ENCODE measurements at regions not wholly inside any gene's neighbourhood (a gene's known extent, or its start where the extent isn't known, plus 50 kb on each side); places are given as distances from the start of the nearest gene placed in this dataset.
A peak's percentile ranks its signal among the peaks of the same experiment; 100 is the strongest.
"Not testable (repeated sequence)": the region's sequence is repeated elsewhere in the genome, so short reads cannot be mapped to it uniquely, and the experiment has no call there.

DNA sequence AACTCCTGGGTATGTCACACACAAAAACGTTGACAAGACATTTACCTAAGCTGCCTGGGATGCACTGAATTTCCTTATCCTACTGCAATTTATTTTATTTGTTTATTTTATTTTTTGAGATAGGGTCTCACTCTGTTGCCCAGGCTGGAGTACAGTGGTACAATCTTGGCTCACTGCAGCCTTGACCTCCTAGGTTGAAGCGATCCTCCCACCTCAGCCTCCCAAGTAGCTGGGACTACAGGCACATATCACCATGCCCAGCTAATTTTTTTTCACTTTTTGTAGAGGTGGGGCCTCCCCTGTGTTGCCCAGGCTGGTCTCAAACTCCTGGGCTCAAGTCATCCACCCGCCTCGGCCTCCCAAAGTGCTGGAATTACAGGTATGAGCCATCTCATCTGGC lies 147.5 kb upstream of the SOD1 start:
- DNase-seq; in situ Hi-C loops (cut with MboI; ENCODE audit: low pct_unique_long_range_greater_than_20kb, low sequenced_read_pairs): not testable (repeated sequence)

DNA sequence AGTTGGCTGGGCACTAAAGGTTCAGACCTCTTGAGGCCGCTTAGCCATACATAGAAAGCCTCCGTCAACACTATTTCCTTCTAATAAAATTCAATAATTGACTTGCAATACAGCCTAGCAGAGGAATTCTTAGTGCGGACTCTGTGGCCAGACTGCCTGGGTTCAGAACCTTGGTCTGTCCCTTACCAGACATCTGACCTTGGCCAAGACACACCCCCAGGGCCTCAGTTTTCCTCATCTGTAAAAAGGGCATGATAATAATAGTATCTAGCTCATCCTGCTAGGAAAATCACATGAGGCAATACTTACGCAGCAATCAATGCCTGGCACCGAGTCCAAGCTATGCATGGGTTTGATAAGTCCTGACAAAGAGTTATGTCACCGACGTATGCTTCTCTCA lies 148.2 kb upstream of the SOD1 start:
- in situ Hi-C loops (cut with MboI; ENCODE audit: low pct_unique_long_range_greater_than_20kb, low sequenced_read_pairs): no loop called here
- DNase-seq: no peak

DNA sequence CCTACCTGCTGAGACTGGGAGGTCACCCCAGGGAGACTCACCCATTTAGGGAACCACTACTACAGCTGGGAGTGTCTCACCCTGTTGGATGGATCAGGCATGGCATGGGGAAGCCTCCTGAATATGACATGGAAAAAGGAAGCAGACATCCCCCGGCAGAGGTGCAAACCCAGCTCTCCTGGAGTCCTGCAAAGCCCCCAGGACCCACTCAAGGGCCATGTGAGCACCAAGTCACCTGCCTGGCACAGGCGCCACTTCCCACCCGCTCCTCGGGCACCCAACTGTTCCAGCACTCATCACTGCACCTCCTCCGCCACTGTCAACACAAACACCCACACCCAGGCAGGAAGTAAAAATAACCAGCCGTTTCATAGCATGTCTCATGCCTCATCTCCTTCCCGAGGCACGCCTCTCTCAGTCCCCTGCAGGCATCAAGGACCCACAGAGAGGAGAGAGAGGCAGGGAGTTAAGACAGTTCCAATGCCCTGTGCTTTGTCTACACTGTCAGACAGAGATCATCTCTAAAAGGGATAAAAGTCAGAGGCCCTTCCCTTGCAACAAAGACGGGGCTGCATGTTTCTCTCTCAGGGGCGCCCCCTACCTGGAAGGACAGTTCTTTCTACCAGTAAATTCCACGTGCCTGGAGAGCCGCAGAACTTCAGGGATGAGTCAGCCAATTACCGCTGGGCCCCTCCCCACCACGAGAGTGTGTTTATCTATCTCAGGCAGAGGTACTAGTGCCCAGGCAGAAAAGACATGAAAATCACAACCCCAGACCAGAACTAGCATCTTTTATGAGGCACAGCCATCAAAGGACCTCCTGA lies 150.1 kb upstream of the SOD1 start:
- in situ Hi-C loops (cut with MboI; ENCODE audit: low pct_unique_long_range_greater_than_20kb, low sequenced_read_pairs): no loop called here
- peak; percentile 35 for DNase-seq

DNA sequence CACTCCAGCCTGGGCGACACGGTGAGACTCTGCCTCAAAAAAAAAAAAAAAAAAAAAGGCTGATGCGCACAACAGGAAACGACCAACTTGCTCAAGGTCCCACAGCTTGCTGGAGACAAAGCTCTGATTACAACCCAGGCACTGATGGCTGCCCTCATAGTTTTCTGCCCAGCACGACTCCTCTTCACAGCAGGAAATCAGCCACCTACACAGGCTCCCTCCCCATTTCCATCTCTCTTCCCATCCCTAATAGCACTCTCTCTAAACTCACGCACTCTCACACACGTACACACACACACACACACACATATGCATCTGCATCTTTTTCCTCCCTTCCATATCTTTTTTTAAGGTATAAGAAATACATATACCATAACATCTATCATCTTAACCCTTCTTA lies 153.5 kb upstream of the SOD1 start:
- in situ Hi-C loops (cut with MboI; ENCODE audit: low pct_unique_long_range_greater_than_20kb, low sequenced_read_pairs): no loop called here

DNA sequence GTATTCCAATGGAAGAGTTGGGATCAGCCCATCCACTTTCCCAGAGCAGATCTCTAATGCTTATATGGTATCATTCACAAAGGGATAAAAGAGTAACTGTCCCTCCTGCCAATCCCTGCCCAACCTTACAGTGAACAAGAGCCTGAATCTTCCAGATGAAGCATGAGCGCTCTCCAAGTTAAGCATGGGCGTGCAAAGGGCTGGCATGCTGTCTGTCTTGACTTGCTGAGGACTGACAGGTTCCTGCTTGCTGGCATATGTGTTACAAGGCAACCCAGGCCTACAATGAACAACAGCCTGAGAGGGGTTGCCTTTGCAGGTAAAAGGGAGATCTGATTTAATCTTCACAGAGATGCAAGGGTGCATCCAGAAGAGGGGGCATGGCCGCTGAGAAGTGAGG lies 155.6 kb upstream of the SOD1 start:
- no peak for DNase-seq
- in situ Hi-C loops (cut with MboI; ENCODE audit: low pct_unique_long_range_greater_than_20kb, low sequenced_read_pairs): no loop called here

More for the DNA sequence above, 153.5 kb upstream of the SOD1 start:
- DNase-seq: no peak

DNA sequence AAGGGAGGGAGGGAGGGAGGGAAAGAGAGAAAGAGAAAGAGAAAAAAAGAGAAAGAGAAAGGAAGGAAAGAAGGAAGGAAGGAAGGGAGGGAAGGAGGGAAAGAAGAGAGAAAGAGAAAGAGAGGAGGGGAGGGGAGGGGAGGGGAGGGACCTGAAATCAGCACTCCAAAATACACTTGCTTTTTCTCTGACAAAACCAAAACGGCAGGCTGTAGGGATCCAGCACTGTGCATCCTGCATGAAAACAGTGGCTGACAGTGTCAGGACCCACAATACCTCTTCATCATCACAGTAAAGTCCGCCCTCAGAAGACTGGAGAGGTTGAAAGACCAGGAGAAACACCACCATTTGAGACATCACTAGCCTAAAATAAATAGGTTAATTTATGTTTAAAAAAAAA lies 156.0 kb upstream of the SOD1 start:
- DNase-seq: no peak
- in situ Hi-C loops (cut with MboI; ENCODE audit: low pct_unique_long_range_greater_than_20kb, low sequenced_read_pairs): no loop called here

DNA sequence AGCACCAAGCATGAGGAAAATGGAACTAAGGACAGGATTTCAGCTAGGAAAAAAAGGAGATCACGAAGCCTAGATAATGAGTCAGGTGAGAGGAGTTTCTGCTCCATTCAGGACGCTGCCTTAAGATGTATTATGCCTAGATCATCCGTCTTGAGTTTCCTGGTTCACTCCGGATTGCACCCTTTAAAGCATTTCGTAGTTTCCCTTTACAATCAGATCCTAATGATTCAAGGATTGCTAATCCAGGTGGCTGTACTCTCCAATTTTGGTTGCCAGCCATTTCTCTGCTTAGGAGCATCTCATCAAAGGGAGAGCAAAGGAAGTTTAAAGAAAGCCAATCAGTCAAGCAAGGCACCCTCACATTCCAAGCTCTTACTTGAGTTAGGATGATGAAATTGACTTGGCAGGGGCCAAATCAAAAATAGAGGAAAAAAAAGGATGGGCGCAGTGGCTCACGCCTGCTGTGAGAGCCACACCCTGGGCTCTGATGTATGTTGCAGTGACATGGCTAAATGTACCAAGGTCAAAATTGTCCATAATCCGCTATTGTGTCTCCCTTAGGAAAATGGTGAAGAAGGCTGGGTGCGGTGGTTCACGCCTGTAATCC lies 156.9 kb upstream of the SOD1 start:
- in situ Hi-C loops (cut with MboI; ENCODE audit: low pct_unique_long_range_greater_than_20kb, low sequenced_read_pairs): no loop called here
- no peak for DNase-seq

DNA sequence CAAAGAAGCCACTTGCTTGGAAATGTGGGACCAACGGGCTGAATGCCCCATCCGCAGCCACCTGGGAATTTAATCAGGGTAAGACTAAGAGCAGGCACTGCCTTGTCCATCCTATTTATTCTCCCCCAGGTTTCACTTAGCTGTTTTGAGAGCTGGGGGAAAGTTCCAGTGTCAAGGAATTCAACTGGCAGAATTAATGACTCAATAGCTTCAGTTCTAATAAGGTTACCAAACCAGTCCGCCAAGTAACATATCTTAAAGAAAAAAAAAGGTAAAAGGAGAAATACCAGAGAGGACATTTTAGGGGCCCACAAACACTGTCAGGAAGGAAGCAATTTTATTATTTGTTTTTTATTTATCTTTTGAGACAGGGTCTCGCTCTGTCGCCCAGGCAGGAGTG lies 157.6 kb upstream of the SOD1 start:
- in situ Hi-C loops (cut with MboI; ENCODE audit: low pct_unique_long_range_greater_than_20kb, low sequenced_read_pairs): no loop called here

DNA sequence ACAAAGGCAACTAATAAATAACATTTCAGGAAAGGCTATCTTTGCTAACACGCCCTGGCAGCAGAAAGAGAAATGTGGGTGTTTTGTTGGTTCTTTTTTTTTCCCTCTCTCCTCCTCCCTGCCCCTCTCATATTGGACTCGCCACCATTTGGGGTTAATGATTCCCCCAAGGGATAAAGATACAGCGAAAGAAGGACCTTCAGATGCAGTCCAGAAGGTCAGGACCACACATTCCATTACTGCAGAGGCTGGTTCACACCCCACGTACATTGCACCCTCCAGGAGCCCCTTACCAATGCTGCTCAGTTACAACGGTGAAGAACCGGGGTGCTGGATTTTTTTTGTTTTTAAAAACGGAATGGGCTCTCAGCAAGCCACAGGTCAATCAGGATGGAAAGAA lies 156.9 kb upstream of the TIAM1 start:
- DNase-seq: no peak
- in situ Hi-C loops (cut with MboI; ENCODE audit: low pct_unique_long_range_greater_than_20kb, low sequenced_read_pairs): no loop called here

More for the DNA sequence above, 157.6 kb upstream of the SOD1 start:
- DNase-seq: no peak

DNA sequence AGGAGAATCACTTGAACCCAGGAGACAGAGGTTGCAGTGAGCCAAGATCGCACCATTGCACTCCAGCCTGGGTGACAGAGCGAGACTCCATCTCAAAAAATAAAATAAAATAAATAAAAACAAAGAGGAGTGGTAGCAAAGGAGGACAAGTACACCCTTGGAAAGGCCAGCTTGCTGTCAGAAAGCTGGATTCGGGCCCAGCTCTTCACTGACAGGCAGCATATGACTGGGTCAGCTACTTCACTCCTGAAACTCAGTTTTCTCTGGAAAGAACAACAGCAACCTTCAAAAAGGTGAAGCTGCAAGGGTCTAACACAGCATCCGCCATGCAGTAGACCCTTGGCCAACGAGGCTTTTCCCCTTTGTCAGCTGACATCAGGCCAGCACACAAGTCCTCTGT lies 156.0 kb upstream of the TIAM1 start:
- DNase-seq: no peak
- in situ Hi-C loops (cut with MboI; ENCODE audit: low pct_unique_long_range_greater_than_20kb, low sequenced_read_pairs): no loop called here

DNA sequence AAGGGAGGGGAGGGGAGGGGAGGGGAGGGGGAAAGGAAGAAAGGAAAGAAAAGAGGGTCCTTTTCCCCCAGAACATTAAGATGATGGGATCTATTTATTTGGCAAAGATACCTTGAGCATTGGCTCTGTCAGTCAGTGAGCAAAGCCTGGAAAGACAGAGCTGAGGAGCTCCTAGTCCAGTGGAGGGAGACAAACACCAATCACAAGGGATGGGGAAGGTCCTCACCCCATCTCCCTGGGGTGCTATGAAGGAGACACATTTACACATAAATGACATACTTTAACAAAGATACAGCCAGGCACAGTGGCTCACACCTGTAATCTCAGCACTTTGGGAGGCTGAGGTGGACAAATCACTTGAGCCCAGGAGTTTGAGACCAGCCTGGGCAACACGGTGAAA lies 154.9 kb upstream of the TIAM1 start:
- no peak for DNase-seq
- in situ Hi-C loops (cut with MboI; ENCODE audit: low pct_unique_long_range_greater_than_20kb, low sequenced_read_pairs): no loop called here

DNA sequence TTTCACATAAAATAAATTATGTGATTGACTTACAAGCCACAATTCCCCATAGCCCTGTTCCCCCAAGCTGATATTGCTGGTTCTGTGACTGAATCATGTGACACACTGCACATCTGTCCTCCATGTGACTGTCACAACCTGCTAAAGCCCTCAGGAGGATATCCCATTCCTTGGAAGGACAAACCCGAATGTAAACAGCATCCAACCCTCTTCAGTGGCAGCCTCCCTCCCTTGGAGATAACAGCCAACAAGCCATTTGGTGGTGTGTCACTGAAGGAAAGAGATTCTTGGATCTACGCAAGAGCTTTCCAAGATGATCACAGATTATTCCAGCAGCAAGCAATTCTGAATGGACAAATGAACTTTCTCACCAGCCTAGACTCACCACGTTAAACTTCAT lies 153.9 kb upstream of the TIAM1 start:
- DNase-seq: no peak
- in situ Hi-C loops (cut with MboI; ENCODE audit: low pct_unique_long_range_greater_than_20kb, low sequenced_read_pairs): no loop called here

DNA sequence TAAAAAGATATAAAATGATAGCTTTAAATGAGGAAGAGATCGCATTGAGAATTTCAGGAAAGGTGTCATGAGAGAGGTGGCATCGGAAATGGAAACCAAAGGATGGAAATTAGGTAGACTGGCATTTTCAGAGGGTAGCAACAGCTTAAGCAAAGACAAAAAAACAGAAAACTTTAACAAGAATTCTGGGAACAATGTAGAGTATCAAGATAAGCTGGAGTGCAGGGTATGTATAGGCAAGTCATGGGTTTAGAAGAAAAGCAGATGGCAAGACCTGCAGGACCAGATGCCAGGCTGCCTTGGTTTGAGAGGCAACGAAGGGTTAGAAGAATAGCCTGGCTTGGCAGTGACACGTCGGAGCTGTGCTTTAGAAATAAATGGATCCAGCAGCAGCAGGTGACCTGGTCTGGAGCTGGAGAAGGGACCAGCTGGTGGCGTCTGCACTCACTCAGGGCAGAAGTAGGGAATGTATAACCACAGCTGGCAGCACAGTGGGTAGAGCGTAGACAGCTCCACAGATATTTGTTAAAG lies 149.4 kb upstream of the TIAM1 start:
- DNase-seq: no peak
- in situ Hi-C loops (cut with MboI; ENCODE audit: low pct_unique_long_range_greater_than_20kb, low sequenced_read_pairs): no loop called here

DNA sequence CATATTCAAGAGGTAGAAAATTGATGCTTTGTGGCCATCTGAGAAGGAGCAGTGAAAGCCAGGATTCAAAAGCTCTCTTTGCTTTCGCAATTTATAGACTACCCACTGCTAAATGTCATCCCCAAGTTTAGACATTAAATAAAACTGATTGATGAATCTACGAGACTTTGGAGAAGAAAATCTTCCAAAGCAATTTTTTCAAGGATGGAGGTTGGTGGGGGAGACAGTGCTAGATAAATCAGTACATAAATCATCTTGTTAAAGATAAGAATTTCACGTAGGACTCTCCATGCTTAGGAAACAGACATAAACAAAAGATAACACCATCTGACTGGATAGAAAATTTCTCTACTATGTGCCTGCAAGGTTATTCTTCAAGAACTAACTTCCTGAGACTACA lies 147.6 kb upstream of the TIAM1 start:
- no peak for DNase-seq
- in situ Hi-C loops (cut with MboI; ENCODE audit: low pct_unique_long_range_greater_than_20kb, low sequenced_read_pairs): no loop called here

DNA sequence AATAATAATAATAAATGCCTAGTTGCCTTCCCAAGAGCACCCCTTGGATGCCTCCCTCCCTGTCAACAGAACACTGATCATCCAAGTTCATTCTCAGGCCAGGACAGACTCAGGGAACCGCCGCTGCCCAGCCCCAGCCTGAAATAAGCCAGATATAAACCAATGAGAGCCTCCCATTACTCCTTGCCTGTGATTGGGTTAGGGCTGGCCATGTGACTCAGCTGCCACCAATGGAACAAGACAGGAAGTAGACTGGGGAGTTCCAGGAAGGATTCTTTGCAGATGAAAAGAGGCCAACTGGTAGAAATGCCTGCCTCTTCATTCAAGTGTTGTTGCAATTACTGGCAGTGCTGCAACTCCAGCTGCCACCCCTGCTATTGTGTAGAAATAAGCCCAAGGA lies 146.4 kb upstream of the TIAM1 start:
- in situ Hi-C loops (cut with MboI; ENCODE audit: low pct_unique_long_range_greater_than_20kb, low sequenced_read_pairs): no loop called here
- DNase-seq: no peak

DNA sequence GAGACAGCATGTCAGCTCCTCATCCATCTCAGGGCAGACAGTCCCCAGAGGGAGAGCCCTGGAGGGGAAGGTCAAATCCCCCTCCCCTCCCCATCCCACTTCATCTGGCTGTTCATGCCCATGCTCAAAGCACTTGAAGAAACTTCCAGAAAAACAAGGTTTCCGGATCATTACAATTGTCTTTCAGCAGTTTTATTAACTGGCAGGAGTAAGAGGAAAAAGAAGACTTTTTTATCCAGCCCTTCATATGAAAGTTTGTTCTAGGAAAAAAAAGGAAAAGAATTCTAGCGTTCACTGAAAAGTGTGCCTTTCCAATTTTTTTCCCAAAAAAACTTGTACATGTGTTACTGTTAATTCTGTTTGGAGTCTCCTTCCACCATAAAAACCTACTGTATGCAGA lies 145.7 kb upstream of the TIAM1 start:
- no peak for DNase-seq
- in situ Hi-C loops (cut with MboI; ENCODE audit: low pct_unique_long_range_greater_than_20kb, low sequenced_read_pairs): no loop called here

DNA sequence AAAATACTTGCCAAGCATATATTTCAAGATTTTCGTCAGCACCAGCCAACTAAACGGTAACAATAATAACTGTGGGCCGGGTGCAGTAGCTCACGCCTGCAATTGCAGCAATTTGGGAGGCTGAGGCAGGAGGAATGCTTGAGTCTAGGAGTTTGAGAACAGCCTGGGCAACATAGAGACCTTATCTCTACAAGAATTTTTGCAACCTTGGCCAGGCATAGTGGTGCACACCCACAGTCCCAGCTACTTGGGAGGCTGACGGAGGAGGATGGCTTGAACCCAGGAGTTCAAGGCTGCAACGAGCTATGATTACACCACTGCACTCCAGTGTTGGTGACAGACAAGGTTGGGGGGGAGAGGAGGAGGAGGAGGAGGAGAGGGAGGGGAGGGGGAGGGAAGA lies 145.0 kb upstream of the TIAM1 start:
- no peak for DNase-seq
- in situ Hi-C loops (cut with MboI; ENCODE audit: low pct_unique_long_range_greater_than_20kb, low sequenced_read_pairs): no loop called here

DNA sequence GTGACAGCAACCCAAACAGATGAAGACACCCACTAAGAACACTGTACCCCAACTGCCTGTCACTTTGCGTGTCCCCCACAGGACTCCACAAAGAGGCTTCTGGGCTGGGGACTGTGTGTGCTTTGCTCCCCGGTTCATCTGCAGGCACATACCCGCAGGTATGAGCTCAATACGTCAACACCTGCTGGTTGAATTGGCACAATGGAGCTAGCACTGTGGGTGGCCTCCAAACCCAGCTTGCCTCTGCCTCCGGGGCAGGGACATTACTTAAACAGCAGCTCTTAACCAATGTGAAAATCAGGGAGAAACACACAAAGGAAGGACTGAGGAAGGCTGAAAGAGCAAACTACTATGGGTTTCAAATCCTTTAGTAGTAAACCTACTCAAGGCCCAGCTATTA lies 140.2 kb upstream of the TIAM1 start:
- DNase-seq: no peak
- in situ Hi-C loops (cut with MboI; ENCODE audit: low pct_unique_long_range_greater_than_20kb, low sequenced_read_pairs): no loop called here

DNA sequence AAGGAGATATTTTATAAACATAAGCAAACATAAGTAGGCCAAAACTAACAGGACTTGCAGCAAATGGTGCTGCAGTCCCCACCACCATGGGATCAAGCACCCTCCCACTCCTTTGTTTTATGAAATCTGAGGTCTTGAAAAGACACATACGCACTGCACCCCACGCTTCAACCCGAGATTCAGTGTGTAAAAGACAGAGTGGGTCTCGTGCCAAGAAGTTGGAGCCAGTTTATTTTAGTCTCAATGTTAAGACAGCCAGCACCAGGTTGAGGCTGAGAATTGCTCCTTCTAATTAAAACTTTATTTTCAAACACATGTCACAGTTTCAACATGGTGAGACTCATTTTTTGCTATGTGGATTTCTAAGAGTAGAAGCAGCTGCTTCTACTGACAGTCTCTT lies 139.1 kb upstream of the TIAM1 start:
- no peak for DNase-seq
- in situ Hi-C loops (cut with MboI; ENCODE audit: low pct_unique_long_range_greater_than_20kb, low sequenced_read_pairs): no loop called here

DNA sequence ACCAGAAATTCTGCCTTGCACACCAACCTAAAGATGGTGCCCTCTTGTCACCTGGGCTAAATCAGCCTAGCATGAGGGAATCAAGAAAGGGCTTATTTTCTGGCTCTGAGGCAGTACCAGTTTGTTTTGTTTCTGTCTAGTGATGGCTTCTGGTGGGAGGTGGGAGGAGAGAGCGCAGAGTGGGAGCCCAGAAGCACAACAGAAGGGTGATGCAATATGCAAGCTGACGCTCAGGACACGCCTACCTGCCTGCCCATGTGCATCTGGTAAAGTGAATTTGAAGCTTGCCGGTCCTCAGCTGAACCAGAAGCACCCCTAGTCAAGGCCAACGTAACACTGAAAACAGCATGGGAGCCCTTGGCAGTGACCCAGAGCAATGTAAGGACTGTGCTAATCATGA lies 138.4 kb upstream of the TIAM1 start:
- no peak for DNase-seq
- in situ Hi-C loops (cut with MboI; ENCODE audit: low pct_unique_long_range_greater_than_20kb, low sequenced_read_pairs): no loop called here

DNA sequence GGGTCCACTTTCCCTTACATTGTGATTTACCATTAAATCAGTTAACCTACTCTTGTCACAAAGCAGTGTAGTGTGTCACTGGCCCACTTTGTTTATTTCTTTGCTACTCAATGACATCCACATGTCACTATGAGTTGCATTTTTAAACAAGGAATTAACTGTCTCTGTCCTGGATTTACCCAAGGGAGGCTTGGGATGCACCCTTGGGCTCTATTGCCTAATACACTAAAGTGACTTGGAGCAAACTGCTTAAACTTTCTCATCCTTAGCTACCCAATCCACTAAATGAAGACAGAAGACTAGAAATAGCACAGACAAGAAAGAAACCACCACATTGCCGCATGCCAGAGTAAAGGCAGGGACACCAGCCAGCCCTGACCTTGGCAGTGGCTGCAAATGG lies 136.2 kb upstream of the TIAM1 start:
- DNase-seq: no peak
- in situ Hi-C loops (cut with MboI; ENCODE audit: low pct_unique_long_range_greater_than_20kb, low sequenced_read_pairs): no loop called here
